GM21528 (cell line): ENCODE measurements at regions not wholly inside any gene's neighbourhood (a gene's known extent, or its start where the extent isn't known, plus 50 kb on each side); places are given as distances from the start of the nearest gene placed in this dataset.

Experiments used
- ATAC-seq: cut with Tn5 transposase; IDR thresholded peaks from one replicate; pipeline ENCODE4 v1.9.1; 2021; ENCODE audit warnings: mild to moderate bottlenecking, moderate library complexity; ENCODE audit not compliant: unreplicated experiment, low FRiP score

- ATAC-seq = no peak
Observed at GRCh38 chr16:64545768-64546167, 576.1 kb downstream of the CDH11 start.

GRCh38 chr16:64544859-64545258 is 577.0 kb downstream of the CDH11 start:
- ATAC-seq = no peak

GRCh38 chr16:64543441-64543840 is 578.4 kb downstream of the CDH11 start:
- no peak for ATAC-seq

GRCh38 chr16:64543031-64543430 is 578.8 kb downstream of the CDH11 start:
- no peak for ATAC-seq

- ATAC-seq = no peak
Observed at GRCh38 chr16:64542152-64542551, 579.7 kb downstream of the CDH11 start.

- no peak for ATAC-seq
Observed at GRCh38 chr16:64541621-64542020, 580.2 kb downstream of the CDH11 start.

- ATAC-seq = no peak
Observed at GRCh38 chr16:64540434-64540833, 581.4 kb downstream of the CDH11 start.

GRCh38 chr16:64539811-64540371 is 582.0 kb downstream of the CDH11 start:
- ATAC-seq = no peak

- no peak for ATAC-seq
Observed at GRCh38 chr16:64534180-64534780, 587.6 kb downstream of the CDH11 start.

GRCh38 chr16:64532691-64533090 is 589.2 kb downstream of the CDH11 start:
- no peak for ATAC-seq

- ATAC-seq = no peak
Observed at GRCh38 chr16:64532117-64532516, 589.7 kb downstream of the CDH11 start.

GRCh38 chr16:64531401-64531800 is 590.5 kb downstream of the CDH11 start:
- ATAC-seq = no peak

- no peak for ATAC-seq
Observed at GRCh38 chr16:64522548-64522947, 599.3 kb downstream of the CDH11 start.

- no peak for ATAC-seq
Observed at GRCh38 chr16:64513871-64514270, 608.0 kb downstream of the CDH11 start.

- no peak for ATAC-seq
Observed at GRCh38 chr16:64507240-64508024, 614.4 kb downstream of the CDH11 start.

- ATAC-seq = no peak
Observed at GRCh38 chr16:64499211-64499610, 622.7 kb downstream of the CDH11 start.

- no peak for ATAC-seq
Observed at GRCh38 chr16:64498363-64498762, 623.5 kb downstream of the CDH11 start.

GRCh38 chr16:64493709-64494108 is 628.2 kb downstream of the CDH11 start:
- ATAC-seq = no peak

- no peak for ATAC-seq
Observed at GRCh38 chr16:64489449-64489848, 632.4 kb downstream of the CDH11 start.

- ATAC-seq = no peak
Observed at GRCh38 chr16:64486561-64486960, 635.3 kb downstream of the CDH11 start.

- ATAC-seq = no peak
Observed at GRCh38 chr16:64481497-64481896, 640.4 kb downstream of the CDH11 start.
